NCI-H2107 (cell line): ENCODE measurements at regions not wholly inside any gene's neighbourhood (a gene's known extent, or its start where the extent isn't known, plus 50 kb on each side); places are given as distances from the start of the nearest gene placed in this dataset.
"Not testable (repeated sequence)": the region's sequence is repeated elsewhere in the genome, so short reads cannot be mapped to it uniquely, and the experiment has no call there.

Experiments
- DNase-seq: peaks from one replicate; lab custom pipeline; 2025; lab: John Stamatoyannopoulos, UW

DNA sequence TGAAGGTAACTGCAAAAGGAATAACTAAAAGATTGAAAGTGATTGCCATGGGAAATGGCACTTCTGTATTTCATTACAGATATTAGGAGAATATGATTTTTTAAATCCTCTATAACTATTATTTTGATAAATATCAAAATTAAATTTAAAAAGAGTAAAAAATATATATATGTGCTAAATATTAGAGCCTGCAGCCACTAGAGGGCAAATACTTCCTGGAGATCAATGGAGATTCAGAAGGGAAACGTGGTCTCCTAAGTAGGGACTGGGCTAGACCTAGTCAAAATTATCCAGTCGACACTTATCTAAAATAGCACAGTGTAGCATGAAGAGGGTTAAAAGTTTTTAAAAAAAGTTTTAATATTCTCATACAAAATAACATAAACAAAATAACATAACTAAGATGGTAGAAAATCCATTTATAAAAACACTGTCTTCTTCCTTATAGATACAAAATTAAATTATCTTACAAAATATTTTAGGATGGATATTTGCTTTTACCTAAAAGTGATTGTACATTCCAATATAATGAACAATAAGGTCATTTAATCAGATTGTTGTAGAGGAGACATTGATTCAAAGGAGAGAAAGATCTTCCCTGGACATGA lies 434.3 kb downstream of the MDFIC start:
- no peak for DNase-seq

DNA sequence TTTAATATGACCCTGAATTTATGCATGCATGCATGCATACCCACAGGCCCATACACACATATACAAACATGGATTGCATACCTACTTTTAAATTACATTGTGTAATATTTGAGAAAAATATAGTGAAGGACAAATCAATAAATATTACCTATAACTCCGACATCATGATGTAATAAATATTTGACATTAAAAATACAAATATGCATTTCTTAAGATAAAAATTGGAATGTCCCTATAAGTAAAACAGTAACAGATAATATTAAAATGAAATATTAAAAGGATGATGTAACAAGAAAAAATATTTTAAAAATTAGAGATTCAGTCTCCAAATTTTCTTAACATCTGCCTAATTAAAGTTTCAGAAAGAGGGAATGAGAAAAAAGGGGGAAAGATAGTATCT lies 433.0 kb downstream of the MDFIC start:
- no peak for DNase-seq

DNA sequence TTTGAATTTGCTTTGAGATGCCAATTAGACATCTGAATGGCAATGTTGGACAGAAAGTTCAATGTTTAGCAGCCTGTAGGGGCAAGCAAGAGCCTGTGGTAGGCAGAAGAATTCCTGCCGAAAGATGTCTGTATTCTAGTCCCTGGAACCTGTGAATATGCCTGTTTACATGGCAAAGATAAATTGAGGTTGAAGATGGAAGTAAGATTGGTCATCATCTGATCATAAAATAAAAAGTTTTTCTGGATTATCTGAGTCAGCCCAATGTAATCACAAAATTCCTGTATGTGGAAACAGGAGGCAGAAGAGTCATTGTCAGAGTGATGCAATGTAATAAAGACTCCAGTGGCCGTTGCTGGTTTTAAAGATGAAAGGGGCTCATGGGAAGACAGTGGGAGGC lies 430.5 kb downstream of the MDFIC start:
- no peak for DNase-seq

DNA sequence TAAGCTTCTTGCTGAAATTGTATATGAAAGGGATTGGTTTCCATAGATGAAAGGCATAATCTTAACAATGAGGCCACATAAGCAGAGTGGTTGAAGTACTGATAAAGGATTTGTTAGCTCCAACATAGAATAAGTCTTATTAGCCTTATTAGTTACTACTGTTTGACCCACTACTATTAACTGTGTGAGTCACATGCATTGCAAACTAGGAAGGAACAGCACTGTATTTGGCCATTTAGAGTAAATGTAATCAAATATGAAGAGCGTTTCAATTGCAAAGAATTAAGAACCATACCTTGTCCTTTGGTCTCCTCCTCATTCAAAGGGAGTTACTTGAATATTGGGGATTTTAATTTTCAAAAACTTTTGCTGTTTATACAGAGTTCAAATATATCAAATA lies 428.9 kb downstream of the MDFIC start:
- no peak for DNase-seq

DNA sequence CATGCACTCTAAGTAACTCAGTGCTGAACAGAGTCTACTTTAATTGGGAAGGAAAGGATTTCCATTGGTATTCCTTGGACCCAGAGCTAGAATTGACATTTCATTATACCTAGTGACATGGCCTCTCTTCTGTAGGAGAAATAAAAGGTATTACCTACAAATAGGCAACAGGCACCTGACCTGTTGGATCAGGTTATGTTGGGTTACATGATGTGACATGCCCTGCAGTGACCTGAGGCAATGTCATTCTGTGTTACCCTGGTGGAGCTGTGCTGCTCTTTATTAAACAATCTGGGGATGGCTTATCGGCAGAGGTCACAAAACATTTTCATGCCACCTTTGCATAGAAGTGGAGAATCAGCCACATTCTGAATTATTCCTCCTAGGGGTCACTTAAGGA lies 427.7 kb downstream of the MDFIC start:
- no peak for DNase-seq

DNA sequence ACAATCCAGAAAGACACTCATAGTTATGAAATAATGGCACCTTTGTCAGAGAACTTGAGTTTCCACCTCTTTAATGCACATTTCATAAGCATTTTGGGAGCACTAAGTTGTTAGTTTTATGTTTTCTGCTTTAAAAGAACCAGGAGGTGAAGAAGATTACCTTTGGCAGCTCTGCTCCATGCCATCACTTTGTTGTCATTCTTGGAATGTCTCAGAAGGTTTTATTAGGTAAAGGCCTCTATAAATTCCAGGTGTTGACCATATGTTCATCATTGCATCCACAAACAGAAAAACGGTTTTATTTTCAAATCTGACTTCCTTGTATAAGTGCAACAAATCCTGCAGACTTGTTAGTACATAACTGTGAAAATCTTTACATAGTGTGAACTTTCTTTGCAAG lies 424.8 kb downstream of the MDFIC start:
- no peak for DNase-seq

DNA sequence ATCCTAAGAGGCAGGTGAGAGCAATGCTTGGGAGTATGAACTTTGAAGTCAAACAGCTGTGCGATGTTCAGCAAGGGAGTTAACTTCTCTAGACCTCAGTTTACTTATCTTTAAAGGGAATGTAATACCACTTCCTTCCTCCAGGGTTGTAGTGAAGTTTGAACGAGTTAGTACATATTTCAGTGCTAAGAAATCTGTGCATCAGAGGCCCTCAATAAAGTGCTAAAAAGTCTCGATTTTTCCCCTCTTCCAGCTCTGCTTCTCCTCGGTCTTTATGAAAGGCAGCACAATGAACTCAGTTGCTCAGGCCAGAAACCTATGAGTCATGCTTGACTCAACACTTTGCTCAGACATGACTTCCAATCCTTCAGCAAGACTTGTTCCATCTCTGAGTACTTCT lies 418.9 kb downstream of the MDFIC start:
- no peak for DNase-seq

DNA sequence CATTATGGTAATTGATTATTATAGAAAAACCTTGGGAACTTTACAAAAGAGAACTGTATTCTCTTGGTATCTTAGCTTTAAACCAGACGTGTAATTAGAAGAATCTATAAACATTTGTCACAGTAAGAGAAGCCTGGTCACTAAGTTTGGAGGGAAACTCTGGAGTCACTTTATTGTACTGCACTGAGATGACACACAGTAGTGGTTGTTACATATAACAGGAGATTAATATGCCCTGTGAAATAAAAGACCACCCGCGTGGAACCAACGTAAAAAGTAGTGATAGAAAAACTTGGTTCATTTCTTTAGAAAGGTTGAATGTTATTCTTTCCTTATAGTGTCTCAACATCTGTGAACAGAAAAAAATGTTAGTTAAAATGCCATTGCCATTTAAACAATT lies 416.1 kb downstream of the MDFIC start:
- DNase-seq: no peak

DNA sequence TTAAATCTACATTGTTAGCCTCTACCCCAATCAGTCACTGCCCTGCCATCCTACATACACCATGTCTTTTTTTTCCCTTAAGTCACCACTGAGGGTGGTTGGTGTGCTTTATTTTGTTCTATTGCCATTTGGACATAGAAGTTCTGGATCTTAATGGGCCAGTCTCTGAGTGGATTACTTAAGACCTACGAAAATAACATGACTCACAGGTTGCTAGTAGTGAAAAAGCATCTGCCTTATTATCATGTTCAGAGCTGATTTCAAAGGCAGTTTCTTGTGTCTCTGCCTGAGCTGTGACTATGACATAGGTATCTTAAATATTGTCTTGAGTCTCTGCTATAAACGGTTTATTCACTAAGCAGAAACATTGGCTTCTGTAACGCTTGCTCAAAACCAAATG lies 410.8 kb downstream of the MDFIC start:
- DNase-seq: no peak

DNA sequence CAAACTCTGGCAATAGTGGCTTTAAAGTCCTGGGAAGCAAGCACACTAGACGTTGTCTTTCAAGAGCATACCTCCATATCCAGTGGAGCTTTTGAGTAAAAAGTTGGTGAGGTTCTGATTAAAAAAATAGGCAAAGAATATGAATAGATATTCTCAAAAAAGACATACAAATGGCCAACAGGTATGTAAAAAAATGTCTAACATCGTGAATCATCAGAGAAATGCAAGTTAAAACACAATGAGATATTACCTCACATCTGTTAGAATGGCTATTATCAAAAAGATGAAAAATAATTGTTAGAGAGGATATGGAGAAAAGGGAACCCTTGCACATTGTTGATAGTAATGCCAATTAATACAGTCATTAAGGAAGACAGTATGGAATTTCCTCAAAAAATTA lies 407.1 kb downstream of the MDFIC start:
- DNase-seq: no peak

DNA sequence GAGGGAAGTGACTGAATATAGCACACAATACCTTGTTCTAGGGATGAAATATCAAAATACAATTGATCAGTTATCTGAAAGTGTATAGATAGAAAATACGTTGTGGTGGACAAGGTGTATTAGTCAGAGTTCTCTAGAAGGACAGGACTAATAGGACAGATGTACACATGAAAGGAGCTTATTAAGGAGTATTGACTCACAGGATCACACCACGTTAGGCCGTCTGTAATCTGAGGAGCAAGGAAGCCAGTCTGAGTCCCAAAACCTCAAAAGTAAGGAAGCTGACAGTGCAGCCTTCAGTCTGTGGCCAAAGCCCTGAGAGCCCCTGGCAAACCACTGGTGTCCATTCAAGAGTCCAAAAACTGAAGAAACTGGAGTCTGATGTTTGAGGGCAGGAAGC lies 406.1 kb downstream of the MDFIC start:
- no peak for DNase-seq

DNA sequence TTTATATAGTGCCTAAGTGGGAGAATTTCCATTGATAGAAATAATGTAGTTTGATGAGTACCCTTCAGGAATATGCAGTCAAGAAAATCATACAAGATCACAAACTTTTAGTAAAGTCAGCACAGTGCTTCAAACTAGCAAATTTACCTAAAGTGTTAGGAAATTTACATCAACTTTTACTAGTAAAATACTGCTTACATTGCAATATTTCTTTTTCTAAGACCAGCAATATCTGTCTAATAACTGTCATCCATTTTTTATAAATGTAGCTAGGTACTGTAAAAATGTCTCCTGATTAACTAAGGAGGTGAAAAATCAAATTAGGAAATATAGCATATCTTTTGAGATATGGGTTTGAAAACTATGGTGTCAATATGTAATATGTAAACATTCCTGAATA lies 405.4 kb downstream of the MDFIC start:
- DNase-seq: no peak

DNA sequence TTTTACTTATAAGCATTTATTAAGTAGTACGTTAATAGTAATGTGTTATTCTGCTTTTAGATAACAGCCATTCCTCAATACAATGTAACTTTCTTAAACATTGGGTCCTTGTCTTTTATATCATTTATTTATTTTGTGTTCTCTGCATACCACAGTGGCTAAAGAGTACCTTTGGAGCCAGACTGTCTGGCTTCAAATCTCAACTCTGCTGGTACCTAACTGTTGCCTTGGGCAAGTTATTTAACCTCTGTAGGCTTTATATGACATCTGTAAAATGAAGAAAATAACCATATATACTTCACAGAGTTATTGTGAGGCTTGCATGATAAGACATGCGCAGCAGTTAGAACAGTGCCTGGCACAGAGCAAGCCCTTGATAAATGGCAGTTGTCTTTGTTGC lies 397.6 kb downstream of the MDFIC start:
- no peak for DNase-seq

DNA sequence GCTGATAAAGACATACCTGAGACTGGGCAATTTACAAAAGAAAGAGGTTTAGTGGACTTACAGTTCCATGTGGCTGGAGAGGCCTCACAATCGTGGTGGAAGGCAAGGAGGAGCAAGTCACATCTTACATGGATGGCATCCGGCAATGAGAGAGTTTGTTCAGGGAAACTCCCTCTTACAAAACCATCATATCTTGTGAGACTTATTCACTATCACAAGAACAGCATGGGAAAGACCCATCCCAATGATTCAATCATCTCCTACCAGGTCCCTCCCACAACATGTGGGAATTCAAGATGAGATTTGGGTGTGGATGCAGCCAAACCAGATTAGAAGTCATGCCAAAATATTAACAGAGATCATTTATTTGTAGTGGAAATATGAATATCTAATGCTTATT lies 388.4 kb downstream of the MDFIC start:
- DNase-seq: not testable (repeated sequence)

DNA sequence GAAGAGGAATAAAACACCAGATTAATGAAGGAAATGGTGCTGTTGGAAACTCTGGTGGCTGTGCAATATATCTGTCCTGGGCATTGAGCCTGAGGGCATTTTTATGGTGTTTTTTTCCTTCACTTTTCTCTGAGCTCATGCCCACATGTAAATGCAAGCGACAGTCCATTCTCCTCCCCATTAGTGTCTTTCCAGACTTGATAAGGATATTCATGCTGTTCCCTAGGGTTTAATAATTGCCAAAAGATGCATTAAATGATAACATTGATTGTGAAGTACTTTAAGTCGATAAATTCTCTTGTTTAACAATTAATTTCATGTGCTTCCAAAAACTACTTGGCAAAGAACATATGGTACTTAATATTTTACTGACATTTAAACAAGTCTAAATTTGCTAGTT lies 384.7 kb downstream of the MDFIC start:
- DNase-seq: no peak

DNA sequence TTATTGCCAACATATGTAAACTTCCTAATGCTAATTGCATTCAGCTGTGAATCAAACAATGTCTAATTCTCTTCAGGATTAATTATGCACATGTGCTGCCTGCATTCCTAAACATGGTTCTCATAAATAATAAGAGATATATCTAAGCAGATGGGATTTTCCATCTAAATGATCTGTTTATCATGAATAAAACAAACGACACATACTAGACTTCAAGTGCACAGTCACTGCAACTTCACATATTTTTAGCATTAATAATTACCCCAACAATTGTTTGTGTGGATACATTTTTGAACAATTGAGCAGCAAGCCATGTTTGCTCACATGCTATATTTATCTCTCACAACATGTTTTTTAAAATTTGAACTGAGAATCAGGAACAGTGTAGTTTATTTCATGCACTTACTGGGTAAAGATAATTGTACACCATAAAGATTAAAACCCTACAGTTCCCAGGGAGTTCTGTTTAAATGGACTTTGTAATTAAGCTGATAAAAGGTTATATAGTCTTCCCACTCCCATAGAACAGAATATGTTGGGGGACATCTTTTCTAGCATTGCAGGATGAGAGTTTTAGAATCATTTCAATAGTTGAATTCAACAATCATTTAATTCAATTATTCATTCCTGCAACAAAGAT lies 378.5 kb downstream of the MDFIC start:
- DNase-seq: no peak

DNA sequence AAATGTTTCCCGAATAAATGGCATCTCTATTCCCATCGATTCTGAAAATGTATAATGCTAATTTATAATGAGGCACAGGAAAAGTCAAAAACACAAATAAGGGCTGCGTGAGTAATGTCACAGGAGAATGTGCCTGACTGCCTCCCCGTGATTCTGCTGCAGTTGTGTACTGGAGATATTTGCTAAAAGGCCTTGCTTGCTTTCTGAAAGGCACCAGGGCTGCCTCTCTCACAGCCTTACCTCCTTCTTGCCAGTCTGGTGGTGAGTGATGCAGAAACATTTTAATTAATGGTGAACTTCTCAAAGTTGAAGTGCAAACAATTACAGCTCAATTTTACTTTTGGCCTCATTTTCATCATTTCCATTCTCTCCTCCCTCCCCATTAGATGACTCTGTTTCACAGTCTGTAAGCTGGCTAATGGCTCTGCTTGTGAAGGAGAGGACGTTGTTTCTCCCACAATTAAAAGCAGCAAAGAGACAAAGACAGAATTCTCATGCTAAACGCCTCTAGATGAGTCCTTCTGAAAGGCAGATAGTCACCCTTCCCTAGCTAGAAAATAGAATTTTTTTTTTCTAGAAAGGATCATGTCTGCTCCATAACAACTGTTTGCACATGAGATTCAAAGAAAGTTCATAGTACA lies 377.6 kb downstream of the MDFIC start:
- no peak for DNase-seq

DNA sequence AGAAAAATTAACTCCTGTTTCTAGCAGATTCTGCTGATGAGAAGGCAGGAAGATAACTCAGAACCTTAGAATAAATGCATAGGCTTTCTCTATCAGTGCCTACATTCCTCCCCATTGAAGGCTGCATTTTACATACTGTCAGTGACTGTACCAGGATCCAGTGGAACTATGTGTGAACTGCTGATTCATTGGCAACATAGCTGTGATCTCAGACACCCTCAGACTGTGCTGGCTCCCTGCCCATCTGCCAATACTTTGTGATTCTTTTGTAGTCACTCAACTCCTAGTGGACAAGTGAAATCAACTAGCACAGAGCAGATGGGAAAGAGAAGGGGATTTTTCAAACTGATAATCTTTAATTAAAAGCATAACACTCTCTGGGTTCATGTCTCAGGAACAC lies 375.8 kb downstream of the MDFIC start:
- no peak for DNase-seq

DNA sequence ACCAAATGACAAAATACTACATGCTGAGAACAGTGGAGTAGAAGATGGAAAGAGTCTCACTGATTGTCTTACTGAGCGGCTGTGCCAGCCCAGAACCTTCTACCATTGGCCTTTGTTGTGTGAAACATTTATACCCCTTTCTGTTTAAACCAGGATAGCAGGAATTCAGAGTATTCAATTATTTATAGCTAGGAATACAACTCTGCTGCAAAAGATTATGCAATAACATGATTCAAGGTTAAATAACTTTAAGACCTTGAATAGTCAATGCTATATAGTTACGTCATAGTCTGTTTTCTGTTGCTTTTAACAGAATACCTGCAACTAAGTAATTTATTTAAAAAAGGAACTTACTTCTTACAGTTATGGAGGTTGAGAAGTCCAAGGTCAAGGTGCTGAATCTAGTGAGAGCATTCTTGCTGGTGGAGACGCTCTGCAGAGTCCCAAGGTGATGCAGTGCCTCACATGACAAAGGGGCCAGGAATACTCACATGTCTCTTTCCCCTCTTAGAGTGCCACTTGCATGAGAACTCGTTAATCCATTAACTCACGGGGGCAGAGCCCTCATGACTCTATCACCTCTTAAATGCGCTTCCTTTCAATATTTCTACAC lies 371.8 kb downstream of the MDFIC start:
- DNase-seq: no peak

DNA sequence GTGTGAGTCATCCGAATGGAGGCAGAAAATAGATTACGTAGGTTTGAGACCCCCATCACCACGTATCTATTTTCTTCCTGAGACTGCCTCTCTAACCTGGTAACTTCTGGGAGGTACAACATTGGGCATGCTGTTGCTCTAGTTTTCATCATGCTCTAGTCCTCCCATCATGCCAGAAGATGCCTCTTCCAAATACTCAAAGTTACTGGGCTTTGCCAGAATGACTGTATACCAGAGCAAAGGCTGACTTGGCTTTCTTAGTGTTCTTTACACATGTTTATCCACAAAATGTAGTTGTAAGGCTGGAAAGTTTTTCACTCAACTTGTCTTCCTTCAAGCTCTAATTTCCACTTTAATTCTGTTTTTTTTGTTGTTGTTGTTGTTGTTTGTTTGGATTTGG lies 370.5 kb downstream of the MDFIC start:
- DNase-seq: no peak

DNA sequence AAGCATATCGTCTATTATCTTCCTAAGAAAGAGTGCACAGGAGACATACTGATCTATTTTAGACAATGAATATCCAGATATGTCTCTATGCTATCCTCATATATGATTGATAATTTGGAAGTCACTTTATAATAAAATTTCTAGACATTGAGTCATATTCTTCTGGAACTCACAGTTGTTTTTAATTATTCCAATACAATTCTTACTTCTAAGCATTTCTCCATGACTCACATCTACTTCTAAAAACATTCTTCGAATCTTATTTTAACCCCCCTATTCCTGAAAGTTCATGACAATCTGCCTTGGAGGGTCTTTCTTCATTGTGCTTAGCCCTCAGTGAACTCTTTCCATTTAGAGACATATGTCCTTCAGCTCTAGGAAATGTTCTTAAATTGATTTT lies 368.1 kb downstream of the MDFIC start:
- DNase-seq: no peak

DNA sequence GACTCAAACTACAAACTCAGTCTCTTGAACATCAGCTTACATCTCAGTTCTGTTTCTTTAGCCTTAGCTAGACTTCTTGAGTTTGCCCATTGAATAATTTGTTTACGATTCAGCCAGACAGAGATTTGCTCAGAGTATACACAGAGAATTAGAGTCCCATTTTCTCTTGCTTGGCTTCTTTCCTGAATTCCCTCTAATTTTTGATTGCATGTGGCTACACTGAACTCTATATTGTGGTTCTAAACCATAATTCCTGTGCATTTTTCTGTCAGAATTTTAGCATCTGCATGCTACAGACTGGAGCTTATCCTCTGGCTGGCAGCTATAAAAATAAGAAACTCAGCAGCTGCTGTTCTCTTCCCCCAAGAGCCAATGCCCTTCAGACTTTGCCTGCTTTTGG lies 354.9 kb downstream of the MDFIC start:
- DNase-seq: no peak

DNA sequence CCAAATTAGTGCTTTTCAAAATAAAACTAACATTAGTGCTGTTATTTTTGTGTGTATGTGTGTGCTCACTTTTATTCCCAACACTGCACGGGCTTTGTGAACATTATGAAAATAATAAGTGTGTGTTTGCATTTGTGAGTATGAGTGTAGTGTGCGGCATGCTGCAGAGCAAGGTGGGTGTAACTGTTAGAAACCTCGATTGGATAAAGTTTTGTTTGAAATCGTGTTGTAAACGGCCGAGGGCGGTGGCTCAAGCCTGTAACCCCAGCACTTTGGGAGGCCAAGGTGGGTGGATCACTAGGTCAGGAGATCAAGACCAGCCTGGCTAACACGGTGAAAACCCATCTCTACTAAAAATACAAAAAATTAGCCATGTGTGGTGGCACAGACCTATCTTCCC lies 352.0 kb downstream of the MDFIC start:
- not testable (repeated sequence) for DNase-seq
